ENCODE measurements at regions not wholly inside any gene's neighbourhood (a gene's known extent, or its start where the extent isn't known, plus 50 kb on each side); places are given as distances from the start of the nearest gene placed in this dataset.

DNA sequence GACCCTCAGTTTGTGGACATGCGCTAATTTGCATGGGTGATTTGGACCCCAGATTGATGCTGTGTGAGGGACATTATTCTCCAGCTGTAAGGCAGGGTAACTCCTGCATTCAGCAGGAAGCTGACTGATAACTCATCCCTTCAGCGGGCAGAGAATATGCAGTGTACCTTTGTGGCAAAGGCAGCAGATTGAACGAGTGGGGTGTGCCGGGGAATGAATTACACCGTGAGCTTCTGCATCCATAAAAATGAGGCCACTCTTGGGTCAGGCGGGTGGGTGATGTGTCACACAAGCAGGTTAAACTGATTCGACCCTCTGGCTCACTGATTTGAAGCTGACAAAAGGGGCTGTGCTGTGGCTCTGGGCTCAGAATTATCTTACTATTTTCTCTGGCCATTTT is 128.9 kb upstream of the PMFBP1 start:
- TF ChIP-seq, protein P1, sequence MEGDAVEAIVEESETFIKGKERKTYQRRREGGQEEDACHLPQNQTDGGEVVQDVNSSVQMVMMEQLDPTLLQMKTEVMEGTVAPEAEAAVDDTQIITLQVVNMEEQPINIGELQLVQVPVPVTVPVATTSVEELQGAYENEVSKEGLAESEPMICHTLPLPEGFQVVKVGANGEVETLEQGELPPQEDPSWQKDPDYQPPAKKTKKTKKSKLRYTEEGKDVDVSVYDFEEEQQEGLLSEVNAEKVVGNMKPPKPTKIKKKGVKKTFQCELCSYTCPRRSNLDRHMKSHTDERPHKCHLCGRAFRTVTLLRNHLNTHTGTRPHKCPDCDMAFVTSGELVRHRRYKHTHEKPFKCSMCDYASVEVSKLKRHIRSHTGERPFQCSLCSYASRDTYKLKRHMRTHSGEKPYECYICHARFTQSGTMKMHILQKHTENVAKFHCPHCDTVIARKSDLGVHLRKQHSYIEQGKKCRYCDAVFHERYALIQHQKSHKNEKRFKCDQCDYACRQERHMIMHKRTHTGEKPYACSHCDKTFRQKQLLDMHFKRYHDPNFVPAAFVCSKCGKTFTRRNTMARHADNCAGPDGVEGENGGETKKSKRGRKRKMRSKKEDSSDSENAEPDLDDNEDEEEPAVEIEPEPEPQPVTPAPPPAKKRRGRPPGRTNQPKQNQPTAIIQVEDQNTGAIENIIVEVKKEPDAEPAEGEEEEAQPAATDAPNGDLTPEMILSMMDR (IDR thresholded peaks at IDR 0.05; ENCODE audit: insufficient read depth, low read length), result no peak
- TF ChIP-seq GABPA (IDR thresholded peaks at IDR 0.05; ENCODE audit: low read depth), result no peak
- TF ChIP-seq, protein P2, sequence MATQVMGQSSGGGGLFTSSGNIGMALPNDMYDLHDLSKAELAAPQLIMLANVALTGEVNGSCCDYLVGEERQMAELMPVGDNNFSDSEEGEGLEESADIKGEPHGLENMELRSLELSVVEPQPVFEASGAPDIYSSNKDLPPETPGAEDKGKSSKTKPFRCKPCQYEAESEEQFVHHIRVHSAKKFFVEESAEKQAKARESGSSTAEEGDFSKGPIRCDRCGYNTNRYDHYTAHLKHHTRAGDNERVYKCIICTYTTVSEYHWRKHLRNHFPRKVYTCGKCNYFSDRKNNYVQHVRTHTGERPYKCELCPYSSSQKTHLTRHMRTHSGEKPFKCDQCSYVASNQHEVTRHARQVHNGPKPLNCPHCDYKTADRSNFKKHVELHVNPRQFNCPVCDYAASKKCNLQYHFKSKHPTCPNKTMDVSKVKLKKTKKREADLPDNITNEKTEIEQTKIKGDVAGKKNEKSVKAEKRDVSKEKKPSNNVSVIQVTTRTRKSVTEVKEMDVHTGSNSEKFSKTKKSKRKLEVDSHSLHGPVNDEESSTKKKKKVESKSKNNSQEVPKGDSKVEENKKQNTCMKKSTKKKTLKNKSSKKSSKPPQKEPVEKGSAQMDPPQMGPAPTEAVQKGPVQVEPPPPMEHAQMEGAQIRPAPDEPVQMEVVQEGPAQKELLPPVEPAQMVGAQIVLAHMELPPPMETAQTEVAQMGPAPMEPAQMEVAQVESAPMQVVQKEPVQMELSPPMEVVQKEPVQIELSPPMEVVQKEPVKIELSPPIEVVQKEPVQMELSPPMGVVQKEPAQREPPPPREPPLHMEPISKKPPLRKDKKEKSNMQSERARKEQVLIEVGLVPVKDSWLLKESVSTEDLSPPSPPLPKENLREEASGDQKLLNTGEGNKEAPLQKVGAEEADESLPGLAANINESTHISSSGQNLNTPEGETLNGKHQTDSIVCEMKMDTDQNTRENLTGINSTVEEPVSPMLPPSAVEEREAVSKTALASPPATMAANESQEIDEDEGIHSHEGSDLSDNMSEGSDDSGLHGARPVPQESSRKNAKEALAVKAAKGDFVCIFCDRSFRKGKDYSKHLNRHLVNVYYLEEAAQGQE (IDR thresholded peaks at IDR 0.05; ENCODE audit: insufficient replicate concordance, low read depth), result no peak

All from HL-60 (cell line).